ENCODE measurements at regions not wholly inside any gene's neighbourhood (a gene's known extent, or its start where the extent isn't known, plus 50 kb on each side); places are given as distances from the start of the nearest gene placed in this dataset.

- H3K27me3 ChIP-seq: no peaks in the 10 kb centered on the region
- TF ChIP-seq CTCF (IDR thresholded peaks at IDR 0.05) (no peak), EP300 (IDR thresholded peaks at IDR 0.05) (no peak), POLR2A (IDR thresholded peaks at IDR 0.05) (no peak)
- no peak for DNase-seq (ENCODE audit: low spot score in 2 of 2)
- H3K4me1 ChIP-seq: no peaks in the 10 kb centered on the region
- H3K36me3 ChIP-seq: no peaks in the 10 kb centered on the region
- H3K4me3 ChIP-seq: no peak overlapping the region
- 89 to 97% methylated on average over 1 of the region's 1 CpG for WGBS, 2 donors
- H3K9me3 ChIP-seq: no peaks in the 10 kb centered on the region
- H3K27ac ChIP-seq: no peak overlapping the region
Measured at GRCh38 chr12:82027612-82028011, 268.5 kb upstream of the PPFIA2 start.

- 78 to 83% methylated on average over 7 of the region's 7 CpGs for WGBS, 2 donors
- DNase-seq (ENCODE audit: low spot score in 2 of 2): no peak
- Histone ChIP-seq H3K4me1 (no peaks in the 10 kb centered on the region), H3K9me3 (no peaks in the 10 kb centered on the region), H3K4me3 (no peak overlapping the region), H3K27ac (no peak overlapping the region), H3K36me3 (no peaks in the 10 kb centered on the region), H3K27me3 (no peaks in the 10 kb centered on the region)
- no peak for TF ChIP-seq CTCF (IDR thresholded peaks at IDR 0.05)
- TF ChIP-seq EP300 (IDR thresholded peaks at IDR 0.05): no peak
- TF ChIP-seq POLR2A (IDR thresholded peaks at IDR 0.05): no peak
Measured at GRCh38 chr12:82025462-82025861, 266.3 kb upstream of the PPFIA2 start.

GRCh38 chr12:82019533-82019932 lies 260.4 kb upstream of the PPFIA2 start:
- Histone ChIP-seq H3K27me3 (no peaks in the 10 kb centered on the region), H3K9me3 (peaks cover 0 to 3% (median 0%) of the 10 kb centered on the region in 4 donors), H3K36me3 (no peaks in the 10 kb centered on the region), H3K4me3 (no peak overlapping the region), H3K4me1 (no peaks in the 10 kb centered on the region), H3K27ac (no peak overlapping the region)
- TF ChIP-seq CTCF (IDR thresholded peaks at IDR 0.05): no peak
- no peak for TF ChIP-seq EP300 (IDR thresholded peaks at IDR 0.05)
- TF ChIP-seq POLR2A (IDR thresholded peaks at IDR 0.05): no peak
- no peak for DNase-seq (ENCODE audit: low spot score in 2 of 2)

- Histone ChIP-seq H3K27me3 (no peaks in the 10 kb centered on the region), H3K36me3 (no peaks in the 10 kb centered on the region), H3K27ac (no peak overlapping the region), H3K4me1 (no peaks in the 10 kb centered on the region), H3K9me3 (peaks cover 0 to 3% (median 0%) of the 10 kb centered on the region in 4 donors), H3K4me3 (no peak overlapping the region)
- TF ChIP-seq EP300 (IDR thresholded peaks at IDR 0.05) (no peak), POLR2A (IDR thresholded peaks at IDR 0.05) (no peak), CTCF (IDR thresholded peaks at IDR 0.05) (no peak)
- 69 to 74% methylated on average over 1 of the region's 1 CpG for WGBS, 2 donors
- no peak for DNase-seq (ENCODE audit: low spot score in 2 of 2)
Measured at GRCh38 chr12:82015623-82016347, 256.6 kb upstream of the PPFIA2 start.

- Histone ChIP-seq H3K27ac (no peak overlapping the region), H3K27me3 (no peaks in the 10 kb centered on the region), H3K4me1 (no peaks in the 10 kb centered on the region), H3K4me3 (no peak overlapping the region), H3K36me3 (no peaks in the 10 kb centered on the region), H3K9me3 (peaks cover 0 to under 1% (median 0%) of the 10 kb centered on the region in 4 donors)
- TF ChIP-seq POLR2A (IDR thresholded peaks at IDR 0.05) (no peak), EP300 (IDR thresholded peaks at IDR 0.05) (no peak), CTCF (IDR thresholded peaks at IDR 0.05) (no peak)
- WGBS, 2 donors: 90 to 92% methylated on average over 4 of the region's 4 CpGs
- DNase-seq (ENCODE audit: low spot score in 2 of 2): no peak
Measured at GRCh38 chr12:82012176-82012575, 253.0 kb upstream of the PPFIA2 start.
